GM10266 (cell line): ENCODE measurements at regions not wholly inside any gene's neighbourhood (a gene's known extent, or its start where the extent isn't known, plus 50 kb on each side); places are given as distances from the start of the nearest gene placed in this dataset.

Experiments used
- DNase-seq: peaks from one replicate; pipeline ENCODE4 v3.0.0; 2012; ENCODE audit errors: extremely low spot score
- TF ChIP-seq, protein P1 (sequence below): IDR thresholded peaks from 2 replicates; pipeline ENCODE4 v1.5.1; 2012; ENCODE audit warnings: mild to moderate bottlenecking, low read depth; ENCODE audit not compliant: control insufficient read depth, insufficient read depth; ENCODE audit errors: missing control alignments

- TF ChIP-seq, protein P1, sequence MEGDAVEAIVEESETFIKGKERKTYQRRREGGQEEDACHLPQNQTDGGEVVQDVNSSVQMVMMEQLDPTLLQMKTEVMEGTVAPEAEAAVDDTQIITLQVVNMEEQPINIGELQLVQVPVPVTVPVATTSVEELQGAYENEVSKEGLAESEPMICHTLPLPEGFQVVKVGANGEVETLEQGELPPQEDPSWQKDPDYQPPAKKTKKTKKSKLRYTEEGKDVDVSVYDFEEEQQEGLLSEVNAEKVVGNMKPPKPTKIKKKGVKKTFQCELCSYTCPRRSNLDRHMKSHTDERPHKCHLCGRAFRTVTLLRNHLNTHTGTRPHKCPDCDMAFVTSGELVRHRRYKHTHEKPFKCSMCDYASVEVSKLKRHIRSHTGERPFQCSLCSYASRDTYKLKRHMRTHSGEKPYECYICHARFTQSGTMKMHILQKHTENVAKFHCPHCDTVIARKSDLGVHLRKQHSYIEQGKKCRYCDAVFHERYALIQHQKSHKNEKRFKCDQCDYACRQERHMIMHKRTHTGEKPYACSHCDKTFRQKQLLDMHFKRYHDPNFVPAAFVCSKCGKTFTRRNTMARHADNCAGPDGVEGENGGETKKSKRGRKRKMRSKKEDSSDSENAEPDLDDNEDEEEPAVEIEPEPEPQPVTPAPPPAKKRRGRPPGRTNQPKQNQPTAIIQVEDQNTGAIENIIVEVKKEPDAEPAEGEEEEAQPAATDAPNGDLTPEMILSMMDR, result no peak
- DNase-seq, result no peak
Measured at GRCh38 chr17:72185564-72185963, 64.7 kb downstream of the SOX9 start.

DNA sequence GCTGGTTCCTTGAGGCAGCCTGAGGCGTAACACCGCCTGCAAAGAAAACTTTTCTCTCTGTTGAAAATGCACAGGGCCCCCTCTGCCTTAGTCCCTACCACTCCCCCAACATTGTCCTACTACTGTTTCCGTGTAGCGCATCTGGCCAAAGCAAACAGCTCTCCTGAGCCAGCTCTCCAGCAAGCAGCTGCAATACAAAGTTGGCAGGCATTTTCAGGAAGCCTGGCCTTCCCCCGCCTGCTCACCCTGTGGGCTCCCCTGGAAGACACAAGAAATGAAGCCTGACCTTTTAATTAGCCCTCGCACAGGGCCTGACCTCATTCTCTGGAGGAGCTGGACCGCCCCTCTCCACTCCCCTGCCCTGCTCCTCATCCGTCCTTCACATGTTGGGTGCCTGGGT is 66.7 kb downstream of the SOX9 start:
- no peak for DNase-seq
- TF ChIP-seq, protein P1, result no peak

DNA sequence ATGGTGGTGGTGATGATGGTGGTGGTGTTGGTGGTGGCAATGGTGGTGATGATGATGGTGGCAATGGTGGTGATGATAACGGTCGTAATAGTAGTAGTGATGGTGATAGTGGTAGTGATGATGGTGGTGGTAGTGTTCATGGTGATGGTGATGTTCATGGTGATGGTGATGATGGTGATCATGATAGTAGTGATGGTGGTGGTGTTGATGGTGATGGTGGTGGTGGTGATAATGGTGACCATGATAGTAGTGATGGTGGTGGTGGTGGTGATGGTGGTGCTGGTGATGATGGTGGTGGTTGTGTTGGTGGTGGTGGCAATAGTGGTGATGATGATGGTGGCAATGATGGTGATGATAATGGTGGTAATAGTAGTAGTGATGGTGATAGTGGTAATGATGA is 68.0 kb downstream of the SOX9 start:
- DNase-seq, result no peak
- TF ChIP-seq, protein P1, result no peak

DNA sequence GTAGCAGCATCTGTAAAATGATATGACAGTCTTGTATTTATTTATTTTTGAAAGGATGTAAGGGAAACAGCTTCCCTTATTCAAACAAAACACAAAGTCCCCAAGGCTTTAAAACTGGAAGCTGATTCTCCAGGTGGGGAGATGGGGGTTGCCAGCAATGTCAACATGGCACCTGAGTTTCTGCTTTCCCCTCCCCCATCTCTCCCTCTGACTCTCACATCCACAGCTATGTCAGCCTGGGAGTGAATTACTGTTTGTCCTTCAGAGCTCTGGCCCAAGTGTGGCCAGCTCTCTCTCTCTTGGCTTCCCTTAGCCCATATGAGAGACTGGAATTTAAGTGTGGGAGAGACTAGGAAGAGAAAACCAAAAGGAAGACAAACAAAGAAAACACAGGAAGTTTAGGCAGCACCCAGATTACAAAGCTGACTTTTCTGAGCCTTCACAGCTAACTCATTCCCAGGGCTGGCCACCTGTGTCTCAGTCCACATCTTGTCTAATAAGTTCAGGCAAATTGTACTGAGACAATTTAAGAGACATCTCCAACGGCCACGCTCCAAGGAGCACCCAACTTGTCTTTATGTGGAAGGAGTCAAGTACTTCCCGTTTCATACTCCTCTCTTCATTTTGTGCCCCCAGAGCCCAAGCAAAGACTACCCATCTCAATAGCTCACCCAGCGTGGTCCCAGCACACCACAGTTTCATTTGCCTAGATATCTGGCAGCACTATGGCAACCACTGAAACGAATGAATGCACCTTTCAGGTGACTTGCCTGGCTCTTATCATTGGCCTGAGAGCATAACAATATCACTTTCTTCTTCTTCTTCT is 69.2 kb downstream of the SOX9 start:
- TF ChIP-seq, protein P1, result no peak
- DNase-seq, result no peak

DNA sequence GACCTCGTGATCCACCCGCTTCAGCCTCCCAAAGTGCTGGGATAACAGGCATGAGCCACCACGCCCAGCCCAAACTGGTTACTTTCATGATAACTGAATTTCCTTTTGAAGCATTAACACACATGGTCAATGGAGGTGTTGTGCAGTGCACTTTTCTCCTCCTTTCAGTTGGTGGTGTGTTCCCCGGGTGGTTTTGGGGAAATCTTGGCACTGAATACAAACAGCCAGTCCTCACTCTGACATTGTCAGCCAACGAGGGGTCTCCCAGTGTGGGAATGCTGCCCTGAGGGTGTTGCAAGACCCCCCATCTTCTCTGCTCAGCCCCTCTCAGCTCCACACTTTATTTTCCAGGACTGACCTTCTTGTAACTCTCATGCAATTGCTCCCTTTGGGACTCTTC is 70.5 kb downstream of the SOX9 start:
- TF ChIP-seq, protein P1, result no peak
- DNase-seq, result no peak

GRCh38 chr17:72191921-72192799 is 71.3 kb downstream of the SOX9 start:
- DNase-seq, result no peak
- TF ChIP-seq, protein P1, result no peak
